OCI-LY1 (cell line): ENCODE measurements at regions not wholly inside any gene's neighbourhood (a gene's known extent, or its start where the extent isn't known, plus 50 kb on each side); places are given as distances from the start of the nearest gene placed in this dataset.

Experiments
- H2AFZ ChIP-seq: fragments of 200-600 bp; sonication (generic), shearing (Covaris generic); 2 replicates; pipeline ENCODE4 v1.6.0; 2014; ENCODE audit warnings: antibody characterized with exemption, mild to moderate bottlenecking, low read length
- H3F3A ChIP-seq: fragments of 200-600 bp; sonication (generic), shearing (Covaris generic); 2 replicates; pipeline ENCODE4 v1.6.0; 2014; ENCODE audit warnings: mild to moderate bottlenecking, antibody characterized with exemption, low read length, moderate library complexity; ENCODE audit not compliant: insufficient read depth
- H3K27ac ChIP-seq: fragments of 200-600 bp; sonication (generic); 2 replicates; pipeline ENCODE4 v1.5.1; 2014; ENCODE audit warnings: low read length, mixed run types, mild to moderate bottlenecking, low read depth; ENCODE audit not compliant: poor library complexity, severe bottlenecking
- H3K27me3 ChIP-seq: fragments of 200-600 bp; sonication (generic); 2 replicates; pipeline ENCODE4 v1.6.0; 2014; ENCODE audit warnings: antibody characterized with exemption, mild to moderate bottlenecking, low read length, moderate library complexity; ENCODE audit not compliant: insufficient read depth
- H3K36me3 ChIP-seq: fragments of 200-600 bp; sonication (generic); 2 replicates; pipeline ENCODE4 v1.6.1; 2014; ENCODE audit warnings: mild to moderate bottlenecking, antibody characterized with exemption, low read length, moderate library complexity, mixed read lengths; ENCODE audit not compliant: insufficient read depth
- H3K4me1 ChIP-seq: fragments of 200-600 bp; sonication (generic); 2 replicates; pipeline ENCODE4 v1.5.1; 2014; ENCODE audit warnings: mild to moderate bottlenecking, low read length, moderate library complexity; ENCODE audit not compliant: insufficient read depth, severe bottlenecking
- H3K4me2 ChIP-seq: fragments of 200-600 bp; sonication (generic), shearing (Covaris generic); 2 replicates; pipeline ENCODE4 v1.6.1; 2014; ENCODE audit warnings: low read length
- H3K4me3 ChIP-seq: fragments of 200-600 bp; sonication (generic); 2 replicates; pipeline ENCODE4 v1.5.1; 2014; ENCODE audit warnings: low read length, low read depth, mild to moderate bottlenecking, mixed read lengths; ENCODE audit not compliant: poor library complexity, severe bottlenecking
- H3K79me2 ChIP-seq: fragments of 200-600 bp; shearing (Covaris generic); 2 replicates; pipeline ENCODE4 v1.6.1; 2016; ENCODE audit warnings: mixed run types, low read length, mixed read lengths; ENCODE audit not compliant: insufficient read depth
- H3K9ac ChIP-seq: fragments of 200-600 bp; sonication (generic), shearing (Covaris generic); 2 replicates; pipeline ENCODE4 v1.6.1; 2014; ENCODE audit warnings: mild to moderate bottlenecking, low read length, mixed read lengths
- H3K9me2 ChIP-seq: fragments of 200-600 bp; sonication (generic), shearing (Covaris generic); 2 replicates; pipeline ENCODE4 v1.6.1; 2014; ENCODE audit warnings: low read depth, mild to moderate bottlenecking, low read length, mixed read lengths
- H3K9me3 ChIP-seq: fragments of 200-600 bp; shearing (Covaris generic); 2 replicates; pipeline ENCODE4 v1.6.1; 2014; ENCODE audit warnings: low read length, mixed read lengths
- H4K20me1 ChIP-seq: fragments of 200-600 bp; sonication (generic), shearing (Covaris generic); 2 replicates; pipeline ENCODE4 v1.6.0; 2016; ENCODE audit warnings: mild to moderate bottlenecking, low read length; ENCODE audit not compliant: insufficient read depth
- EZH2 ChIP-seq: fragments of 200-600 bp; sonication (generic), shearing (Covaris generic); IDR thresholded peaks from 2 replicates; pipeline ENCODE4 v1.8.0; 2017; ENCODE audit warnings: borderline replicate concordance, mixed run types, mild to moderate bottlenecking, antibody characterized with exemption, low read length, moderate library complexity, mixed read lengths
- TF ChIP-seq, protein P1 (sequence below): fragments of 200-600 bp; sonication (generic), shearing (Covaris generic); IDR thresholded peaks from 2 replicates; pipeline ENCODE4 v1.5.1; 2017; ENCODE audit warnings: mild to moderate bottlenecking, antibody characterized with exemption, low read length, moderate library complexity, mixed read lengths

- no peak overlapping the region for H3K4me2 ChIP-seq
- H3K27me3 ChIP-seq: 0 out of 2 replicates have a peak, but pooled peaks cover 10% of the 10 kb centered on the region
- H3K27ac ChIP-seq: no peak overlapping the region
- H2AFZ ChIP-seq: no peak overlapping the region
- H3K36me3 ChIP-seq: no peaks in the 10 kb centered on the region
- H3K9ac ChIP-seq: no peak overlapping the region
- no peaks in the 10 kb centered on the region for H3K9me2 ChIP-seq
- H3K79me2 ChIP-seq: no peaks in the 10 kb centered on the region
- H3K4me3 ChIP-seq: no peak overlapping the region
- H3K9me3 ChIP-seq: no peaks in the 10 kb centered on the region
- no peaks in the 10 kb centered on the region for H3K4me1 ChIP-seq
- no peaks in the 10 kb centered on the region for H4K20me1 ChIP-seq
- no peaks in the 10 kb centered on the region for H3F3A ChIP-seq
- TF ChIP-seq EZH2: no peak
- TF ChIP-seq, protein P1, sequence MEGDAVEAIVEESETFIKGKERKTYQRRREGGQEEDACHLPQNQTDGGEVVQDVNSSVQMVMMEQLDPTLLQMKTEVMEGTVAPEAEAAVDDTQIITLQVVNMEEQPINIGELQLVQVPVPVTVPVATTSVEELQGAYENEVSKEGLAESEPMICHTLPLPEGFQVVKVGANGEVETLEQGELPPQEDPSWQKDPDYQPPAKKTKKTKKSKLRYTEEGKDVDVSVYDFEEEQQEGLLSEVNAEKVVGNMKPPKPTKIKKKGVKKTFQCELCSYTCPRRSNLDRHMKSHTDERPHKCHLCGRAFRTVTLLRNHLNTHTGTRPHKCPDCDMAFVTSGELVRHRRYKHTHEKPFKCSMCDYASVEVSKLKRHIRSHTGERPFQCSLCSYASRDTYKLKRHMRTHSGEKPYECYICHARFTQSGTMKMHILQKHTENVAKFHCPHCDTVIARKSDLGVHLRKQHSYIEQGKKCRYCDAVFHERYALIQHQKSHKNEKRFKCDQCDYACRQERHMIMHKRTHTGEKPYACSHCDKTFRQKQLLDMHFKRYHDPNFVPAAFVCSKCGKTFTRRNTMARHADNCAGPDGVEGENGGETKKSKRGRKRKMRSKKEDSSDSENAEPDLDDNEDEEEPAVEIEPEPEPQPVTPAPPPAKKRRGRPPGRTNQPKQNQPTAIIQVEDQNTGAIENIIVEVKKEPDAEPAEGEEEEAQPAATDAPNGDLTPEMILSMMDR: no peak
Observed at GRCh38 chr10:118955951-118956801, 73.3 kb upstream of the NANOS1 start.

DNA sequence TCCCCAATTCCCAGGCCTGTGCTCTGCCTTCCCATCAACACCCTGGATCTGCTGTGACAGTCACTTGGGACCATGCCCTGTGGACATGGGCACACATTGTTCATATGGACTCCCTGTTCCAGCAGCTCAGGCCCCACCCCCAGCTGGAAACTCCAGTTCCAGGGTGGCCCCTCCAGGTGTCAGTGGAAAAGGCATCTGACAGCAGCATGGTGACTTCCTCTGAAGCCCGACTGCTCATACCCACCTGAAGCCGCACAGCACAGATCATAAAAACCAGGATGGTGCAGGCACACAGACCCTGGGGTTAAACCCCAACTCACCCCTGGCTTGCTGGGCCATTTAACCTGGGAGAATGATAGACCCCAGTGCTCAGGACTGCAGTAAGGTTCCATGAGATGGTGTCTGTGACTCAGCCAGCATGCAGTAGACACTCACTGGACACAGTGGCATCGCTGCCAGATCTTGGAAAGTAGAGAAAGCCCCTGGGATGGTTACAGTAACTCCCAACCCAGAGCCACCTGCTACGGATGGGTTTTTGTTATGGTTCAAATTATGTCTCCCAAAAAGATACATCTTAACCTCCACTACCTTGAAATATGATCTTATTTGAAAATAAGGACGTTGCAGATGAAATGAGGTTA, 72.6 kb upstream of the NANOS1 start:
- Histone ChIP-seq H4K20me1 (no peaks in the 10 kb centered on the region), H3K36me3 (no peaks in the 10 kb centered on the region), H3F3A (no peaks in the 10 kb centered on the region), H3K9me2 (no peaks in the 10 kb centered on the region), H3K27ac (no peak overlapping the region), H3K79me2 (no peaks in the 10 kb centered on the region), H3K4me2 (no peak overlapping the region), H3K4me3 (no peak overlapping the region), H3K27me3 (0 out of 2 replicates have a peak, but pooled peaks cover 10% of the 10 kb centered on the region), H2AFZ (no peak overlapping the region), H3K4me1 (peaks cover 6% of the 10 kb centered on the region), H3K9ac (no peak overlapping the region), H3K9me3 (no peaks in the 10 kb centered on the region)
- TF ChIP-seq, protein P1: no peak
- TF ChIP-seq EZH2: no peak

GRCh38 chr10:118957443-118957825, 72.1 kb upstream of the NANOS1 start:
- H3K9ac ChIP-seq: no peak overlapping the region
- H3K79me2 ChIP-seq: no peaks in the 10 kb centered on the region
- H3K9me2 ChIP-seq: no peaks in the 10 kb centered on the region
- H3K4me2 ChIP-seq: no peak overlapping the region
- H3K27ac ChIP-seq: no peak overlapping the region
- H3F3A ChIP-seq: no peaks in the 10 kb centered on the region
- 0 out of 2 replicates have a peak, but pooled peaks cover 10% of the 10 kb centered on the region for H3K27me3 ChIP-seq
- no peaks in the 10 kb centered on the region for H4K20me1 ChIP-seq
- peaks cover 8% of the 10 kb centered on the region for H3K4me1 ChIP-seq
- no peaks in the 10 kb centered on the region for H3K9me3 ChIP-seq
- H3K4me3 ChIP-seq: no peak overlapping the region
- TF ChIP-seq, protein P1: no peak
- no peak for TF ChIP-seq EZH2
- H3K36me3 ChIP-seq: no peaks in the 10 kb centered on the region
- no peak overlapping the region for H2AFZ ChIP-seq
